Mesenteric fat pad (tissue), 1 donor: ENCODE measurements at regions not wholly inside any gene's neighbourhood (a gene's known extent, or its start where the extent isn't known, plus 50 kb on each side); places are given as distances from the start of the nearest gene placed in this dataset.
A peak's percentile ranks its signal among the peaks of the same experiment; 100 is the strongest.
"Not testable (repeated sequence)": the region's sequence is repeated elsewhere in the genome, so short reads cannot be mapped to it uniquely, and the experiment has no call there.

Experiments
- DNase-seq: peaks from one replicate; pipeline ENCODE4 v3.0.0-alpha.2; 2020; ENCODE audit warnings: low spot score
- donor health status: DM: yes; HTN: yes; CAD: no.

- DNase-seq, result no peak
Measured at GRCh38 chr4:175033162-175033561, 115.0 kb downstream of the ADAM29 start.

GRCh38 chr4:175034007-175034406, 115.8 kb downstream of the ADAM29 start:
- no peak for DNase-seq

- no peak for DNase-seq
Measured at GRCh38 chr4:175034986-175035705, 117.0 kb downstream of the ADAM29 start.

GRCh38 chr4:175035905-175036304, 117.7 kb downstream of the ADAM29 start:
- no peak for DNase-seq

- no peak for DNase-seq
Measured at GRCh38 chr4:175048111-175048784, 130.1 kb downstream of the ADAM29 start.

- DNase-seq, result no peak
Measured at GRCh38 chr4:175048906-175049305, 130.7 kb downstream of the ADAM29 start.

- no peak for DNase-seq
Measured at GRCh38 chr4:175051974-175052373, 133.8 kb downstream of the ADAM29 start.

- DNase-seq, result no peak
Measured at GRCh38 chr4:175054980-175055379, 136.8 kb downstream of the ADAM29 start.

GRCh38 chr4:175062183-175062592, 144.0 kb downstream of the ADAM29 start:
- DNase-seq, result peak; percentile 55

- DNase-seq, result no peak
Measured at GRCh38 chr4:175065228-175065627, 147.1 kb downstream of the ADAM29 start.

- DNase-seq, result no peak
Measured at GRCh38 chr4:175066923-175067627, 148.9 kb downstream of the ADAM29 start.

- no peak for DNase-seq
Measured at GRCh38 chr4:175068266-175068665, 150.1 kb downstream of the ADAM29 start.

- no peak for DNase-seq
Measured at GRCh38 chr4:175070444-175070843, 152.3 kb downstream of the ADAM29 start.

- DNase-seq, result no peak
Measured at GRCh38 chr4:175071123-175071522, 153.0 kb downstream of the ADAM29 start.

GRCh38 chr4:175087145-175087544, 169.0 kb downstream of the ADAM29 start:
- DNase-seq, result no peak

GRCh38 chr4:175090116-175090515, 172.0 kb downstream of the ADAM29 start:
- DNase-seq, result no peak

GRCh38 chr4:175091649-175092048, 173.5 kb downstream of the ADAM29 start:
- DNase-seq, result no peak

- DNase-seq, result peak; percentile 73
Measured at GRCh38 chr4:175092114-175092513, 174.0 kb downstream of the ADAM29 start.

- DNase-seq, result not testable (repeated sequence)
Measured at GRCh38 chr4:175093055-175093454, 174.9 kb downstream of the ADAM29 start.

- no peak for DNase-seq
Measured at GRCh38 chr4:175103403-175103802, 185.2 kb downstream of the ADAM29 start.

GRCh38 chr4:175106301-175106700, 188.1 kb downstream of the ADAM29 start:
- no peak for DNase-seq

- DNase-seq, result no peak
Measured at GRCh38 chr4:175109933-175110332, 191.8 kb downstream of the ADAM29 start.
